ENCODE measurements at regions not wholly inside any gene's neighbourhood (a gene's known extent, or its start where the extent isn't known, plus 50 kb on each side); places are given as distances from the start of the nearest gene placed in this dataset.
"Not testable (repeated sequence)": the region's sequence is repeated elsewhere in the genome, so short reads cannot be mapped to it uniquely, and the experiment has no call there.

DNA sequence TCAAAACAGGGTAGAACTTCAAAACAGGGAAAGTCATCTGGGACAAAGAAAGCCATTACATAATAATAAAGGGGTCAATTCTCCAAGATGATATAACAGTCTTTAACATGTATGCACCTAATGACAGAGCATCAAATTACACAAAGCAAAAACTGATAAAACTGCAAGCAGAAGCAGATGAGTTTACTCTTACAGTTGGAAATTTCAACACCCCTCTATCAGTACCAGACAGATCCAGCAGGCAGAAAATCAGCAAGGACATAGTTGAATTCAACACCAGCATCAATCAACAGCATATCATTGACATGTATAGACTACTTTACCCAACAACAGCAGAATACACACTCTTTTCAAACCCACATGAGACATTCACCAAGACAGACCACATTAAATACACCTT lies 233.0 kb upstream of the NEBL start:
- no peak overlapping the region for H3K4me3 ChIP-seq
- H3K36me3 ChIP-seq (ENCODE audit: control insufficient read depth in 4 of 4, insufficient read depth in 4 of 4, low read length in 4 of 4): no peaks in the 10 kb centered on the region
- H3K4me1 ChIP-seq (ENCODE audit: control insufficient read depth in 5 of 5, insufficient read depth in 5 of 5, low read length in 5 of 5): no peaks in the 10 kb centered on the region
- no peaks in the 10 kb centered on the region for H3K9me3 ChIP-seq (ENCODE audit: control insufficient read depth in 4 of 4, insufficient read depth in 3 of 4, low read length in 3 of 4)
- DNase-seq (no peak), ATAC-seq (ENCODE audit: insufficient read depth, low FRiP score) (no peak)
- no peaks in the 10 kb centered on the region for H3K27me3 ChIP-seq (ENCODE audit: control insufficient read depth in 3 of 3, insufficient read depth in 3 of 3, low read length in 2 of 3)
- TF ChIP-seq, protein P1, sequence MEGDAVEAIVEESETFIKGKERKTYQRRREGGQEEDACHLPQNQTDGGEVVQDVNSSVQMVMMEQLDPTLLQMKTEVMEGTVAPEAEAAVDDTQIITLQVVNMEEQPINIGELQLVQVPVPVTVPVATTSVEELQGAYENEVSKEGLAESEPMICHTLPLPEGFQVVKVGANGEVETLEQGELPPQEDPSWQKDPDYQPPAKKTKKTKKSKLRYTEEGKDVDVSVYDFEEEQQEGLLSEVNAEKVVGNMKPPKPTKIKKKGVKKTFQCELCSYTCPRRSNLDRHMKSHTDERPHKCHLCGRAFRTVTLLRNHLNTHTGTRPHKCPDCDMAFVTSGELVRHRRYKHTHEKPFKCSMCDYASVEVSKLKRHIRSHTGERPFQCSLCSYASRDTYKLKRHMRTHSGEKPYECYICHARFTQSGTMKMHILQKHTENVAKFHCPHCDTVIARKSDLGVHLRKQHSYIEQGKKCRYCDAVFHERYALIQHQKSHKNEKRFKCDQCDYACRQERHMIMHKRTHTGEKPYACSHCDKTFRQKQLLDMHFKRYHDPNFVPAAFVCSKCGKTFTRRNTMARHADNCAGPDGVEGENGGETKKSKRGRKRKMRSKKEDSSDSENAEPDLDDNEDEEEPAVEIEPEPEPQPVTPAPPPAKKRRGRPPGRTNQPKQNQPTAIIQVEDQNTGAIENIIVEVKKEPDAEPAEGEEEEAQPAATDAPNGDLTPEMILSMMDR (IDR thresholded peaks at IDR 0.05; ENCODE audit: control extremely low read depth, extremely low read depth): no peak
- no peak overlapping the region for H3K9ac ChIP-seq (ENCODE audit: insufficient read depth in 1 of 2, low read length in 2 of 2)
- H3K27ac ChIP-seq (ENCODE audit: low read depth in 1 of 2, low read length in 1 of 2): no peak overlapping the region

GRCh38 chr10:21125471-21126228 lies 228.5 kb upstream of the NEBL start:
- ATAC-seq (ENCODE audit: insufficient read depth, low FRiP score) (no peak), DNase-seq (no peak)
- Histone ChIP-seq H3K4me1 (ENCODE audit: control insufficient read depth in 5 of 5, insufficient read depth in 5 of 5, low read length in 5 of 5) (no peaks in the 10 kb centered on the region), H3K4me3 (no peak overlapping the region), H3K36me3 (ENCODE audit: control insufficient read depth in 4 of 4, insufficient read depth in 4 of 4, low read length in 4 of 4) (no peaks in the 10 kb centered on the region), H3K27me3 (ENCODE audit: control insufficient read depth in 3 of 3, insufficient read depth in 3 of 3, low read length in 2 of 3) (no peaks in the 10 kb centered on the region), H3K9ac (ENCODE audit: insufficient read depth in 1 of 2, low read length in 2 of 2) (no peak overlapping the region), H3K27ac (ENCODE audit: low read depth in 1 of 2, low read length in 1 of 2) (no peak overlapping the region), H3K9me3 (ENCODE audit: control insufficient read depth in 4 of 4, insufficient read depth in 3 of 4, low read length in 3 of 4) (no peaks in the 10 kb centered on the region)
- 82 to 88% methylated on average over 10 of the region's 10 CpGs for WGBS, 2 donors
- TF ChIP-seq, protein P1 (IDR thresholded peaks at IDR 0.05; ENCODE audit: control extremely low read depth, extremely low read depth): no peak

DNA sequence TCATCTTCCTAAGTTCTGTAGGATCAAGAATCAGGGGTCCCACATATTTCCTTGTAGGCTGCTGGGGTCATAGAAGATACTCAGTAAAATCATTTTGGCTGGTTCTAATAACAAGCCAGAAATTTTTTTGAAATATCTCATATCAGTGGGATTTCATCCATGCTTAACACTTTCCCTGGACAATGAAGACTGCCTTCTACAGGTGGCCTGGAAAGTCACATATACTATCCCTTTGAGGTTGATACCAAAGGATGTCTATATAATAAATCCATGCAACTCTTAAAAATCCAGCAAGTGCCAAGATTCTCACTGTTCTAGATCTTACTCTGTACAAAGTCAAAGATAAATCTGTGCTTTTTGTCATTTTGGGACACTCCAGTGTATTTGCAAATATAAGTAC lies 225.8 kb upstream of the NEBL start:
- Histone ChIP-seq H3K4me3 (no peak overlapping the region), H3K4me1 (ENCODE audit: control insufficient read depth in 5 of 5, insufficient read depth in 5 of 5, low read length in 5 of 5) (no peaks in the 10 kb centered on the region), H3K9me3 (ENCODE audit: control insufficient read depth in 4 of 4, insufficient read depth in 3 of 4, low read length in 3 of 4) (no peaks in the 10 kb centered on the region), H3K9ac (ENCODE audit: insufficient read depth in 1 of 2, low read length in 2 of 2) (no peak overlapping the region), H3K36me3 (ENCODE audit: control insufficient read depth in 4 of 4, insufficient read depth in 4 of 4, low read length in 4 of 4) (no peaks in the 10 kb centered on the region), H3K27me3 (ENCODE audit: control insufficient read depth in 3 of 3, insufficient read depth in 3 of 3, low read length in 2 of 3) (no peaks in the 10 kb centered on the region), H3K27ac (ENCODE audit: low read depth in 1 of 2, low read length in 1 of 2) (no peak overlapping the region)
- DNase-seq (no peak), ATAC-seq (ENCODE audit: insufficient read depth, low FRiP score) (no peak)
- TF ChIP-seq, protein P1 (IDR thresholded peaks at IDR 0.05; ENCODE audit: control extremely low read depth, extremely low read depth): peak; percentile 6

GRCh38 chr10:21121822-21122221 lies 224.7 kb upstream of the NEBL start:
- not testable (repeated sequence) for H3K4me1 ChIP-seq (ENCODE audit: control insufficient read depth in 5 of 5, insufficient read depth in 5 of 5, low read length in 5 of 5); H3K9ac ChIP-seq (ENCODE audit: insufficient read depth in 1 of 2, low read length in 2 of 2); H3K9me3 ChIP-seq (ENCODE audit: control insufficient read depth in 4 of 4, insufficient read depth in 3 of 4, low read length in 3 of 4); H3K4me3 ChIP-seq; ATAC-seq (ENCODE audit: insufficient read depth, low FRiP score); H3K27me3 ChIP-seq (ENCODE audit: control insufficient read depth in 3 of 3, insufficient read depth in 3 of 3, low read length in 2 of 3); DNase-seq; H3K36me3 ChIP-seq (ENCODE audit: control insufficient read depth in 4 of 4, insufficient read depth in 4 of 4, low read length in 4 of 4); H3K27ac ChIP-seq (ENCODE audit: low read depth in 1 of 2, low read length in 1 of 2)
- 90 to 95% methylated on average over 3 of the region's 3 CpGs for WGBS, 2 donors

Data from lung (tissue), 11 donors.